KMS-11 (cell line): ENCODE measurements at regions not wholly inside any gene's neighbourhood (a gene's known extent, or its start where the extent isn't known, plus 50 kb on each side); places are given as distances from the start of the nearest gene placed in this dataset.

Experiments used
- H2AFZ ChIP-seq: fragments of 200-600 bp; sonication (generic); 2 replicates; pipeline ENCODE4 v1.6.1; 2016; ENCODE audit warnings: antibody characterized with exemption, mixed run types, low read depth
- H3K27ac ChIP-seq: fragments of 200-600 bp; sonication (generic); 2 replicates; pipeline ENCODE4 v1.6.1; 2016; ENCODE audit warnings: mild to moderate bottlenecking, mixed run types
- H3K27me3 ChIP-seq: fragments of 200-600 bp; sonication (generic); 2 replicates; pipeline ENCODE4 v1.6.1; 2017; ENCODE audit warnings: mild to moderate bottlenecking, low read depth, mixed run types, moderate library complexity; ENCODE audit not compliant: insufficient read depth
- H3K36me3 ChIP-seq: fragments of 200-600 bp; sonication (generic); 2 replicates; pipeline ENCODE4 v1.6.1; 2017; ENCODE audit warnings: mild to moderate bottlenecking, mixed run types; ENCODE audit not compliant: insufficient read depth
- H3K4me1 ChIP-seq: fragments of 200-600 bp; sonication (generic); 2 replicates; pipeline ENCODE4 v1.6.1; 2016; ENCODE audit warnings: mild to moderate bottlenecking, low read depth, mixed run types; ENCODE audit not compliant: poor library complexity, severe bottlenecking
- H3K4me2 ChIP-seq: fragments of 200-600 bp; sonication (generic); 2 replicates; pipeline ENCODE4 v1.7.0; 2016; ENCODE audit warnings: mild to moderate bottlenecking, mixed run types
- H3K4me3 ChIP-seq: fragments of 200-600 bp; sonication (generic); IDR thresholded peaks from 2 replicates; pipeline ENCODE4 v1.6.1; 2017; ENCODE audit warnings: low read depth, low read length, mixed read lengths; ENCODE audit not compliant: insufficient read depth
- H3K79me2 ChIP-seq: fragments of 200-600 bp; sonication (generic); 2 replicates; pipeline ENCODE4 v1.6.1; 2016; ENCODE audit warnings: low read depth, mixed run types; ENCODE audit not compliant: insufficient read depth
- H3K9ac ChIP-seq: fragments of 200-600 bp; sonication (generic); 2 replicates; pipeline ENCODE4 v1.6.1; 2016; ENCODE audit warnings: mild to moderate bottlenecking, mixed run types
- H4K20me1 ChIP-seq: fragments of 200-600 bp; sonication (generic); 2 replicates; pipeline ENCODE4 v1.6.1; 2016; ENCODE audit warnings: mild to moderate bottlenecking, mixed run types; ENCODE audit not compliant: insufficient read depth
- CTCF ChIP-seq: fragments of 200-600 bp; sonication (generic); conservative IDR thresholded peaks from 2 replicates; pipeline ENCODE4 v1.6.1; 2017; ENCODE audit warnings: low read depth, mild to moderate bottlenecking, antibody characterized with exemption, low read length, moderate library complexity, mixed read lengths

GRCh38 chr12:46457958-46458357 lies 85.4 kb upstream of the SLC38A2 start:
- Histone ChIP-seq H3K4me3 (no peak overlapping the region), H2AFZ (no peak overlapping the region), H3K27ac (no peak overlapping the region), H3K79me2 (no peaks in the 10 kb centered on the region), H3K9ac (no peak overlapping the region), H3K4me2 (no peak overlapping the region), H4K20me1 (no peaks in the 10 kb centered on the region), H3K4me1 (peaks cover 8% of the 10 kb centered on the region), H3K36me3 (no peaks in the 10 kb centered on the region), H3K27me3 (no peaks in the 10 kb centered on the region)
- TF ChIP-seq CTCF: no peak

GRCh38 chr12:46456356-46457334 lies 84.1 kb upstream of the SLC38A2 start:
- TF ChIP-seq CTCF: no peak
- Histone ChIP-seq H3K4me2 (no peak overlapping the region), H3K9ac (no peak overlapping the region), H3K4me1 (peaks cover 8% of the 10 kb centered on the region), H3K27ac (no peak overlapping the region), H2AFZ (no peak overlapping the region), H3K36me3 (no peaks in the 10 kb centered on the region), H4K20me1 (no peaks in the 10 kb centered on the region), H3K4me3 (no peak overlapping the region), H3K79me2 (no peaks in the 10 kb centered on the region), H3K27me3 (no peaks in the 10 kb centered on the region)

- Histone ChIP-seq H3K27me3 (no peaks in the 10 kb centered on the region), H3K9ac (no peak overlapping the region), H3K4me1 (peaks cover 8% of the 10 kb centered on the region), H3K79me2 (no peaks in the 10 kb centered on the region), H3K4me2 (no peak overlapping the region), H3K36me3 (no peaks in the 10 kb centered on the region), H3K27ac (no peak overlapping the region), H3K4me3 (no peak overlapping the region), H2AFZ (no peak overlapping the region), H4K20me1 (no peaks in the 10 kb centered on the region)
- TF ChIP-seq CTCF: no peak
These were observed 83.2 kb upstream of the SLC38A2 start for GRCh38 chr12:46455648-46456352.

- H3K27ac ChIP-seq: no peak overlapping the region
- no peak overlapping the region for H3K4me3 ChIP-seq
- H3K9ac ChIP-seq: no peak overlapping the region
- TF ChIP-seq CTCF: no peak
- H3K36me3 ChIP-seq: no peaks in the 10 kb centered on the region
- H4K20me1 ChIP-seq: no peaks in the 10 kb centered on the region
- no peak overlapping the region for H3K4me2 ChIP-seq
- no peak overlapping the region for H2AFZ ChIP-seq
- no peaks in the 10 kb centered on the region for H3K79me2 ChIP-seq
- peaks cover 8% of the 10 kb centered on the region for H3K4me1 ChIP-seq
- no peaks in the 10 kb centered on the region for H3K27me3 ChIP-seq
These were observed 82.4 kb upstream of the SLC38A2 start for GRCh38 chr12:46454981-46455380.
